ENCODE measurements at regions not wholly inside any gene's neighbourhood (a gene's known extent, or its start where the extent isn't known, plus 50 kb on each side); places are given as distances from the start of the nearest gene placed in this dataset.

- H3K4me1 ChIP-seq (ENCODE audit: insufficient read depth, low read length, poor library complexity, severe bottlenecking) = no peaks in the 10 kb centered on the region
- no peak overlapping the region for H3K27ac ChIP-seq (ENCODE audit: low read depth, low read length, poor library complexity, severe bottlenecking)
- ChIA-PET CTCF (ENCODE audit: unreplicated experiment) (no interaction called here), POLR2A (interaction anchor here (1.4 kb wide), 1 partner anchor 10 kb away, joined by 4 read pairs; no protein-coding TSS in a partner anchor)
- no peak overlapping the region for H3K4me3 ChIP-seq (ENCODE audit: low read depth, low read length, poor library complexity, severe bottlenecking)
- intact Hi-C loops (cut with micrococcal nuclease; ENCODE audit: unreplicated experiment) = no loop called here
- no peak overlapping the region for H2AFZ ChIP-seq (ENCODE audit: low read length)
- no peak for TF ChIP-seq CTCF (conservative IDR thresholded peaks at IDR 0.05; ENCODE audit: low read length)
- TF ChIP-seq EZH2phosphoT487 (IDR thresholded peaks at IDR 0.05; ENCODE audit: borderline replicate concordance, low read depth, low read length) = no peak
- BruUV-seq (replicated peaks) = no TSS peak
- H4K20me1 ChIP-seq (ENCODE audit: insufficient read depth, low read length) = no peaks in the 10 kb centered on the region
- no peak for DNase-seq (ENCODE audit: low spot score)
- H3K36me3 ChIP-seq (ENCODE audit: insufficient read depth, low read length) = no peaks in the 10 kb centered on the region
- no peaks in the 10 kb centered on the region for H3K9me2 ChIP-seq (ENCODE audit: insufficient read depth, low read length)
- H3K79me2 ChIP-seq (ENCODE audit: insufficient read depth, low read depth, low read length) = no peaks in the 10 kb centered on the region
- no peak overlapping the region for H3K4me2 ChIP-seq (ENCODE audit: low read length)
- peaks cover 10% of the 10 kb centered on the region; the same call in 1 of the 2 replicates for H3K9me3 ChIP-seq (ENCODE audit: low read length)
These were observed 637.9 kb downstream of the ACTR3B start for GRCh38 chr7:153397459-153397858.

DNA sequence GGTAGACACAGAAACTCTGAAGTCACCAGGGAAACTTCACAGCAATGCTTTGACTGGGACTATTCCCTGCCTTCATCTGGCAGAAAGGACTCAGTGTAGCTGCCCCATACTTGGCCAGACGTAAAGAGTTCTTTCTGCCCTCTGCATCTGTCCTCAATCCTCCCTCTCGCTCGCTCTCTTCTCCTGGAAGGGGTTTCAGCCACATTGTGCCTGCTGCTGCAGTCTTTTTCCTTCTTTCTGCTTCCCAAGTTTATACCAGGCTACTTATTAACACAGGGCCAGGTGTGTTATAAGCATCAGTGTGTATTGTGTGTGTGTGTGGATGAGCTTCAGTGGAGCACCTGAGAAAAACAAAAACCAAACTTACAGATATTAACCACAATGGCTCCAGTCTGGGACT lies 638.4 kb downstream of the ACTR3B start:
- no peak for DNase-seq (ENCODE audit: low spot score)
- no peaks in the 10 kb centered on the region for H3K79me2 ChIP-seq (ENCODE audit: insufficient read depth, low read depth, low read length)
- H3K9me2 ChIP-seq (ENCODE audit: insufficient read depth, low read length) = no peaks in the 10 kb centered on the region
- H3K4me3 ChIP-seq (ENCODE audit: low read depth, low read length, poor library complexity, severe bottlenecking) = no peak overlapping the region
- ChIA-PET CTCF (ENCODE audit: unreplicated experiment) (no interaction called here), POLR2A (interaction anchor here (1.0 to 1.4 kb wide), 2 partner anchors 10 to 13 kb away, joined by 3 to 4 read pairs; no protein-coding TSS in a partner anchor)
- no peaks in the 10 kb centered on the region for H3K36me3 ChIP-seq (ENCODE audit: insufficient read depth, low read length)
- BruUV-seq (replicated peaks) = no TSS peak
- no peak overlapping the region for H2AFZ ChIP-seq (ENCODE audit: low read length)
- H3K4me2 ChIP-seq (ENCODE audit: low read length) = no peak overlapping the region
- no peak overlapping the region for H3K27ac ChIP-seq (ENCODE audit: low read depth, low read length, poor library complexity, severe bottlenecking)
- TF ChIP-seq CTCF (conservative IDR thresholded peaks at IDR 0.05; ENCODE audit: low read length) (no peak), EZH2phosphoT487 (IDR thresholded peaks at IDR 0.05; ENCODE audit: borderline replicate concordance, low read depth, low read length) (no peak)
- intact Hi-C loops (cut with micrococcal nuclease; ENCODE audit: unreplicated experiment) = no loop called here
- H4K20me1 ChIP-seq (ENCODE audit: insufficient read depth, low read length) = no peaks in the 10 kb centered on the region
- no peaks in the 10 kb centered on the region for H3K4me1 ChIP-seq (ENCODE audit: insufficient read depth, low read length, poor library complexity, severe bottlenecking)
- H3K9me3 ChIP-seq (ENCODE audit: low read length) = peaks cover 10% of the 10 kb centered on the region; the same call in 1 of the 2 replicates

- intact Hi-C loops (cut with micrococcal nuclease; ENCODE audit: unreplicated experiment) = no loop called here
- POLR2A ChIA-PET = interaction anchor here (0.6 to 1.0 kb wide), 2 partner anchors 9 to 13 kb away, joined by 3 read pairs; no protein-coding TSS in a partner anchor
- no peak overlapping the region for H3K4me3 ChIP-seq (ENCODE audit: low read depth, low read length, poor library complexity, severe bottlenecking)
- H4K20me1 ChIP-seq (ENCODE audit: insufficient read depth, low read length) = no peaks in the 10 kb centered on the region
- DNase-seq (ENCODE audit: low spot score) = no peak
- TF ChIP-seq CTCF (conservative IDR thresholded peaks at IDR 0.05; ENCODE audit: low read length) = no peak
- no peak for TF ChIP-seq EZH2phosphoT487 (IDR thresholded peaks at IDR 0.05; ENCODE audit: borderline replicate concordance, low read depth, low read length)
- H3K4me1 ChIP-seq (ENCODE audit: insufficient read depth, low read length, poor library complexity, severe bottlenecking) = no peaks in the 10 kb centered on the region
- H3K79me2 ChIP-seq (ENCODE audit: insufficient read depth, low read depth, low read length) = no peaks in the 10 kb centered on the region
- H2AFZ ChIP-seq (ENCODE audit: low read length) = no peak overlapping the region
- CTCF ChIA-PET (ENCODE audit: unreplicated experiment) = no interaction called here
- no peaks in the 10 kb centered on the region for H3K36me3 ChIP-seq (ENCODE audit: insufficient read depth, low read length)
- H3K9me3 ChIP-seq (ENCODE audit: low read length) = peaks cover 7% of the 10 kb centered on the region; the same call in 1 of the 2 replicates
- no peaks in the 10 kb centered on the region for H3K9me2 ChIP-seq (ENCODE audit: insufficient read depth, low read length)
- H3K27ac ChIP-seq (ENCODE audit: low read depth, low read length, poor library complexity, severe bottlenecking) = no peak overlapping the region
- H3K4me2 ChIP-seq (ENCODE audit: low read length) = no peak overlapping the region
- BruUV-seq (replicated peaks) = no TSS peak
These were observed 638.8 kb downstream of the ACTR3B start for GRCh38 chr7:153398370-153398769.
